ENCODE measurements at regions not wholly inside any gene's neighbourhood (a gene's known extent, or its start where the extent isn't known, plus 50 kb on each side); places are given as distances from the start of the nearest gene placed in this dataset.

DNA sequence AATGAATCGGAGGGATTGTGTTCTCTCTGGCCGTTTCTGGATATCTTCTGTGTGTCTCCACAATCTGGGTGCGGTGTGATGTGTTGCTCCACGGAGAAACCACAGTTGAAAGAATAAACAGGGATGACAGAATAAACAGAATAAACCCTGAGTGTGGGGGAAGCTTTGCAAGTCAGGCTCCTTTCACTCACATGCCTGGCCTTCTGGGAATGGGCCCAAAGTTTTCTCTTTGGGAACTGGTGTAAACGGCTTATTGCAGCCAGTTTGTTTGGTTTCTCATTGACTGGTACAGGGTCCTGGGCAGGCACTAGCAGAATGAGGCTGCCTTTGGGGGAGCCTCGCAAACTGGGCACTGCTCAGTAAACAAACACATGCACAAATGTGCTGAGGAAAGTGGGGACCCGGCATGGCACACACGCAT, 324.7 kb downstream of the DLEU7 start:
- H3K9me3 ChIP-seq = no peaks in the 10 kb centered on the region
- 67 to 76% (median 74%) methylated on average over 8 of the region's 8 CpGs for WGBS, 4 donors
- peak in 2 of 4 donors; percentile 15 to 30 for ATAC-seq
- H3K4me3 ChIP-seq = no peak overlapping the region
- H3K27ac ChIP-seq = peak overlapping the region in 2 of 12 donors; percentile 3 to 53
- no peak for DNase-seq
- TF ChIP-seq, protein P1, sequence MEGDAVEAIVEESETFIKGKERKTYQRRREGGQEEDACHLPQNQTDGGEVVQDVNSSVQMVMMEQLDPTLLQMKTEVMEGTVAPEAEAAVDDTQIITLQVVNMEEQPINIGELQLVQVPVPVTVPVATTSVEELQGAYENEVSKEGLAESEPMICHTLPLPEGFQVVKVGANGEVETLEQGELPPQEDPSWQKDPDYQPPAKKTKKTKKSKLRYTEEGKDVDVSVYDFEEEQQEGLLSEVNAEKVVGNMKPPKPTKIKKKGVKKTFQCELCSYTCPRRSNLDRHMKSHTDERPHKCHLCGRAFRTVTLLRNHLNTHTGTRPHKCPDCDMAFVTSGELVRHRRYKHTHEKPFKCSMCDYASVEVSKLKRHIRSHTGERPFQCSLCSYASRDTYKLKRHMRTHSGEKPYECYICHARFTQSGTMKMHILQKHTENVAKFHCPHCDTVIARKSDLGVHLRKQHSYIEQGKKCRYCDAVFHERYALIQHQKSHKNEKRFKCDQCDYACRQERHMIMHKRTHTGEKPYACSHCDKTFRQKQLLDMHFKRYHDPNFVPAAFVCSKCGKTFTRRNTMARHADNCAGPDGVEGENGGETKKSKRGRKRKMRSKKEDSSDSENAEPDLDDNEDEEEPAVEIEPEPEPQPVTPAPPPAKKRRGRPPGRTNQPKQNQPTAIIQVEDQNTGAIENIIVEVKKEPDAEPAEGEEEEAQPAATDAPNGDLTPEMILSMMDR (IDR thresholded peaks at IDR 0.05) = no peak
- TF ChIP-seq POLR2A (IDR thresholded peaks at IDR 0.05) = no peak
- peaks cover 0 to 61% (median 19%) of the 10 kb centered on the region in 12 donors for H3K4me1 ChIP-seq
- intact Hi-C loops (cut with DNase I) = no loop called here
- H3K36me3 ChIP-seq = no peaks in the 10 kb centered on the region
- no peaks in the 10 kb centered on the region for H3K27me3 ChIP-seq

DNA sequence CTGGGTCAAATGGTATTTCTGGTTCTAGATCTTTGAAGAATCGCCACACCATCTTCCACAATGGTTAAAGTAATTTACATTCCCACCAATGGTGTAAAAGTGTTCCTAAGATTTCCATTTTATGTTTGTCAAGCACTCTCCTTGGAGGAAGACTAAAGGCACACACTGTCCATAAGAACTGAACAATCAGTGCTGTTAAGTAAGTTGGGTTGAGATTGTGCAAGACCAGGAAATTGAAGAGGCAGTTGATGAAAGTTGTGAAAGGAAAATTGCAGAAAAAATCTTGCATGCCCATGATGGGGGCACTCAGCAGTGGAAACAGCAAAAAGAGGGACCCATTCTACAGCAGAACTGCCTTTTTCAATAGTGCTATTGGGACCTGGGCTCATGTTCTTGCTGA, 323.6 kb downstream of the DLEU7 start:
- TF ChIP-seq, protein P1 (IDR thresholded peaks at IDR 0.05) = no peak
- no peak for TF ChIP-seq POLR2A (IDR thresholded peaks at IDR 0.05)
- Histone ChIP-seq H3K36me3 (no peaks in the 10 kb centered on the region), H3K4me3 (no peak overlapping the region), H3K9me3 (no peaks in the 10 kb centered on the region), H3K27me3 (no peaks in the 10 kb centered on the region), H3K4me1 (peaks cover 0 to 62% (median 18%) of the 10 kb centered on the region in 12 donors), H3K27ac (peak overlapping the region in 1 of 12 donors; percentile 39)
- DNase-seq (no peak), ATAC-seq (peak in 2 of 4 donors; percentile 16 to 55)
- WGBS, 4 donors = 98 to 100% (median 100%) methylated on average over 1 of the region's 1 CpG
- intact Hi-C loops (cut with DNase I) = loop anchor here in 5 of 10 donors (5.0 to 10.0 kb wide), 7 partner anchors 95 to 545 kb away; no protein-coding TSS in a partner anchor

DNA sequence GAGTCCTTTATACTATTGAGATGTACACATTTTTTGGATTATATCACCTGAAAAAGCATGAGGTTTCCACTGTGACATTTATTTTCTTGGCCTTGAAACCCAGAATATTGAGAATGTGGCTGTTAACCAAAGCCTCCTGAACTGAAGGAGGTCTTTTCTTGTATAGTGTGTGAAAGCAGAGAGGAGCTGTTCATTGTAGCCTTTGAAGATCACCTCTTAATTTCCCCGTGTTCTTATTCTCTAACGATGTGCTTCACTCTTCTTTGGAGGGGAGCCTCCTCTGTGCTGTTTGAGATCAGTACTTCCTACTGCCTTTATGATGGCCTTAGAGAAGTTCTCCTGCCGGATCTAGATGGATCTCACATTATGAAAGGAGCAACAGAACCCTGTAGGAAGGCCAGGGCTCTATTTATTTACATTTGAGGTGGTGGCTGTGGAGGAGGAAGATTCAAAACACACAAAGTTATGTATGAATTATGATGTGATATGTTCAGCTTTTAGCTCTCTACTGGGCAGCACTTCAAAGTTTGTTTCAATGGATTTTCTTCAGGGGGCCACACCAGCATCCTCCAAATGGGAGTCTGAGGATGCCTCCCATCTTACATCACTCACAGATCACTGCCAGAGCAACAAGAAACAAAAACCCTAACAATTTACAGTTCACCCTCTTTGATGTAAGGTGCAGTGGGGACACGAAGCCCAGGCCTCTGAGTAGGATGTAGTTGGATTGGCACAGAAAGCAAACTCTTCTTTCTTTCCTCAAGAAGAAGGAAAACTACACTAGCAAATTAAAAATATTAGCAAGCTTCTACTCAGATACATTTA, 322.3 kb downstream of the DLEU7 start:
- no peaks in the 10 kb centered on the region for H3K9me3 ChIP-seq
- DNase-seq (no peak), ATAC-seq (no peak)
- H3K27ac ChIP-seq = peak overlapping the region in 4 of 12 donors; percentile 7 to 39 (median 28)
- H3K4me1 ChIP-seq = peaks cover 0 to 62% (median 18%) of the 10 kb centered on the region in 12 donors
- no peaks in the 10 kb centered on the region for H3K27me3 ChIP-seq
- TF ChIP-seq POLR2A (IDR thresholded peaks at IDR 0.05) = no peak
- TF ChIP-seq, protein P1 (IDR thresholded peaks at IDR 0.05) = no peak
- H3K4me3 ChIP-seq = no peak overlapping the region
- WGBS, 4 donors = 72 to 84% (median 83%) methylated on average over 4 of the region's 4 CpGs
- intact Hi-C loops (cut with DNase I) = loop anchor here in 5 of 10 donors (5.0 to 10.0 kb wide), 7 partner anchors 96 to 546 kb away; no protein-coding TSS in a partner anchor
- no peaks in the 10 kb centered on the region for H3K36me3 ChIP-seq

DNA sequence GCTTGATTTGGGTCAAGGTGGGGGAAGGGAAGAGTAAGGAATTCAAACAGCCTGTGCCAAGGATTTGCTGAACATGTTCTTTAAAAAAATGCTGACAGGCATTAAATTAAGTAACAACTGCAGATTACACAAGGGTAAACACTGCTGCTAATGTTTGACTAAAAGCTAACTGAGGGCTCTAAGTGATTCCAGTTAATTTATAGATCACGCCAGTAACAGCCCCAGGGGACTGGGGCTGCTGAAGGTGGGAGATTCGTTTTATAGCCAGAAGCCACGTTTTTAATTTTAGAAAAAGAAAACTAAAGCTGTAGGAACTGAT, 321.7 kb downstream of the DLEU7 start:
- no peaks in the 10 kb centered on the region for H3K27me3 ChIP-seq
- peak; percentile 36 to 58 (median 48) for ATAC-seq
- H3K4me1 ChIP-seq = peaks cover 0 to 63% (median 18%) of the 10 kb centered on the region in 12 donors
- no peak for DNase-seq
- H3K36me3 ChIP-seq = no peaks in the 10 kb centered on the region
- H3K27ac ChIP-seq = peak overlapping the region in 5 of 12 donors; percentile 7 to 61 (median 16)
- WGBS, 4 donors = 20 to 31% (median 27%) methylated on average over 3 of the region's 3 CpGs
- no peaks in the 10 kb centered on the region for H3K9me3 ChIP-seq
- no peak overlapping the region for H3K4me3 ChIP-seq
- TF ChIP-seq, protein P1 (IDR thresholded peaks at IDR 0.05) = no peak
- no peak for TF ChIP-seq POLR2A (IDR thresholded peaks at IDR 0.05)
- intact Hi-C loops (cut with DNase I) = loop anchor here in 5 of 10 donors (5.0 to 10.0 kb wide), 7 partner anchors 97 to 547 kb away; no protein-coding TSS in a partner anchor

Measured in heart left ventricle (tissue), 16 donors.